ENCODE measurements at regions not wholly inside any gene's neighbourhood (a gene's known extent, or its start where the extent isn't known, plus 50 kb on each side); places are given as distances from the start of the nearest gene placed in this dataset.

DNA sequence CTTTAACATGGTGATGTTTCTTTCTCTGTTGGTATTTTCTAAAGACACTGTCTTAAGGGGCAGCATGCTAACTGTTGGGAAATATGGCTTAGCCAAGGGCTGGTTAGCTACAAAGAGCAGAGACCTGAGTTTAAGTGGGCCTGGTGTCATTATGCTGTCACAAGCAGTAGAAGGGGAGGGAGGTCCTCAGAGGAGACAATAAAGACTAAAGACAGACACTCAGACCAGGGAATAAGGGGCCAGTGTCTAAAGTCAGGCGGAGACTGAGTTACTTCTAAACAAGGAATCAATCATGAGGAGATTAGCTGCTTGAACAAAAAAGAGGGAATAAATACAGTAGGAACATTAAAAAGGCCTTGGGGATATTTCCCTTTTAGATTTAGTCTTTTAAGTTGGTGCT lies 142.7 kb upstream of the DPPA4 start:
- TF ChIP-seq, protein P1, sequence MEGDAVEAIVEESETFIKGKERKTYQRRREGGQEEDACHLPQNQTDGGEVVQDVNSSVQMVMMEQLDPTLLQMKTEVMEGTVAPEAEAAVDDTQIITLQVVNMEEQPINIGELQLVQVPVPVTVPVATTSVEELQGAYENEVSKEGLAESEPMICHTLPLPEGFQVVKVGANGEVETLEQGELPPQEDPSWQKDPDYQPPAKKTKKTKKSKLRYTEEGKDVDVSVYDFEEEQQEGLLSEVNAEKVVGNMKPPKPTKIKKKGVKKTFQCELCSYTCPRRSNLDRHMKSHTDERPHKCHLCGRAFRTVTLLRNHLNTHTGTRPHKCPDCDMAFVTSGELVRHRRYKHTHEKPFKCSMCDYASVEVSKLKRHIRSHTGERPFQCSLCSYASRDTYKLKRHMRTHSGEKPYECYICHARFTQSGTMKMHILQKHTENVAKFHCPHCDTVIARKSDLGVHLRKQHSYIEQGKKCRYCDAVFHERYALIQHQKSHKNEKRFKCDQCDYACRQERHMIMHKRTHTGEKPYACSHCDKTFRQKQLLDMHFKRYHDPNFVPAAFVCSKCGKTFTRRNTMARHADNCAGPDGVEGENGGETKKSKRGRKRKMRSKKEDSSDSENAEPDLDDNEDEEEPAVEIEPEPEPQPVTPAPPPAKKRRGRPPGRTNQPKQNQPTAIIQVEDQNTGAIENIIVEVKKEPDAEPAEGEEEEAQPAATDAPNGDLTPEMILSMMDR (IDR thresholded peaks at IDR 0.05): no peak
- no peak for TF ChIP-seq POLR2A (IDR thresholded peaks at IDR 0.05)

All from right lobe of liver (tissue), 4 donors.